GM23338 (cell line): ENCODE measurements at regions not wholly inside any gene's neighbourhood (a gene's known extent, or its start where the extent isn't known, plus 50 kb on each side); places are given as distances from the start of the nearest gene placed in this dataset.

ENCODE experiments used
- EZH2 ChIP-seq: fragments of 200-600 bp; sonication (generic); IDR thresholded peaks from one replicate; pipeline ENCODE4 v1.8.0; 2017; ENCODE audit warnings: antibody characterized with exemption, mild to moderate bottlenecking, low read depth; ENCODE audit not compliant: unreplicated experiment
- EZH2phosphoT487 ChIP-seq: fragments of 200-600 bp; sonication (generic); IDR thresholded peaks from one replicate; pipeline ENCODE4 v1.8.1; 2018; ENCODE audit warnings: antibody characterized with exemption; ENCODE audit not compliant: unreplicated experiment
- JUNB ChIP-seq: IDR thresholded peaks from one replicate; pipeline ENCODE4 v1.6.1; 2016; ENCODE audit warnings: antibody characterized with exemption; ENCODE audit not compliant: unreplicated experiment
- TF ChIP-seq, protein P1 (sequence below), 2 experiments: fragments of 200-600 bp in 1 of 2; sonication (generic) in 1 of 2; conservative IDR thresholded peaks; 2 replicates each; pipeline versions ENCODE4 v1.5.1 to v1.6.1; 2016 to 2017; ENCODE audit warnings: antibody characterized with exemption in 2 of 2, low read depth in 2 of 2, mild to moderate bottlenecking in 2 of 2, moderate library complexity in 1 of 2

DNA sequence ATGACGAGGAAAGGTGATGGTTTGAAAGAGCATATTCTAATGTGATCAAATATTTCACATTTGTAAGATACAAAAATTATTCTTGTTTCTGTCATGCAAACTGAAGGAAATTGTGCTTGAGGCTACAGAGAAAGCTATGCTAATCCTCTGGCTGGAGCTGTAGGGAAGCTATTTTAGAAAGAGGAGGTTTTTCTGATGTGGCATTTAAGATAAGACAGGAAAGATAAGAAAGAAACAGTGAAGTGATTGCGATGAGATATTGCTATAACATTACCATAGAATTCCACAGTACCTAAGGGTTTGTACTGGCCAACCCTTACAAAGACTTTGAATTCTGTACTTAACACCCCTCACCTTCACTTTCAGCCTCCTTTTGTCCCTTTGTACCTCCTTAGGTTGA lies 205.2 kb upstream of the LMCD1 start:
- TF ChIP-seq, protein P1, sequence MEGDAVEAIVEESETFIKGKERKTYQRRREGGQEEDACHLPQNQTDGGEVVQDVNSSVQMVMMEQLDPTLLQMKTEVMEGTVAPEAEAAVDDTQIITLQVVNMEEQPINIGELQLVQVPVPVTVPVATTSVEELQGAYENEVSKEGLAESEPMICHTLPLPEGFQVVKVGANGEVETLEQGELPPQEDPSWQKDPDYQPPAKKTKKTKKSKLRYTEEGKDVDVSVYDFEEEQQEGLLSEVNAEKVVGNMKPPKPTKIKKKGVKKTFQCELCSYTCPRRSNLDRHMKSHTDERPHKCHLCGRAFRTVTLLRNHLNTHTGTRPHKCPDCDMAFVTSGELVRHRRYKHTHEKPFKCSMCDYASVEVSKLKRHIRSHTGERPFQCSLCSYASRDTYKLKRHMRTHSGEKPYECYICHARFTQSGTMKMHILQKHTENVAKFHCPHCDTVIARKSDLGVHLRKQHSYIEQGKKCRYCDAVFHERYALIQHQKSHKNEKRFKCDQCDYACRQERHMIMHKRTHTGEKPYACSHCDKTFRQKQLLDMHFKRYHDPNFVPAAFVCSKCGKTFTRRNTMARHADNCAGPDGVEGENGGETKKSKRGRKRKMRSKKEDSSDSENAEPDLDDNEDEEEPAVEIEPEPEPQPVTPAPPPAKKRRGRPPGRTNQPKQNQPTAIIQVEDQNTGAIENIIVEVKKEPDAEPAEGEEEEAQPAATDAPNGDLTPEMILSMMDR (conservative IDR thresholded peaks at IDR 0.05; ENCODE audit: low read depth in 2 of 2) = no peak
- TF ChIP-seq JUNB (no peak), EZH2 (no peak), EZH2phosphoT487 (no peak)
